ENCODE measurements at regions not wholly inside any gene's neighbourhood (a gene's known extent, or its start where the extent isn't known, plus 50 kb on each side); places are given as distances from the start of the nearest gene placed in this dataset.

DNA sequence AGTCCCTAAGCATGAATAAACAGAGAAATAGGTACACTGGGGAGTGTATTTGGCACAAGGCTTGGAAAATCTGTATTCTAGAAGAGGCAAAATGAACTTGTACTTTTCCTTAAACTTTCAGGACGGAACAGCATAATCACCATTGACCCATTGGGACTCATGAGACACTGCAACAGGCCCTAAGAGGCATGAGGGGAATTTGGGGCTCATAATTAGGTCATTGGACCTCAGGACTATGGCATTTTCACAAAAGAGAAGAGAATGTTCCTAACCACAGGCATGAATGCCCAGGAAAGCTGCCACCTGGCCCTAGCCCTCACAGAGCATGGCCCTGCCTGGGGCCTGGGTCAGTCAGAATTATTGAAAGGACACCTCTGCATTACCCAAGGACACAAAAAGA, 67.9 kb upstream of the PIK3C3 start:
- H3K9me1 ChIP-seq (replicated peaks; ENCODE audit: control insufficient read depth, extremely low read depth, insufficient read depth, low read length): no peaks in the 10 kb centered on the region
- dilution Hi-C loops (cut with MboI; ENCODE audit: extremely low pct_ligation_motif_present, low sequenced_read_pairs): no loop called here
- H3K4me2 ChIP-seq (ENCODE audit: insufficient read depth, low read length): no peak overlapping the region
- H3K4me3 ChIP-seq (replicated peaks in 1 of 3; ENCODE audit: insufficient read depth in 1 of 3, low read depth in 1 of 3, low read length in 3 of 3): no peak overlapping the region
- TF ChIP-seq JUN (IDR thresholded peaks at IDR 0.05; ENCODE audit: borderline replicate concordance, insufficient read depth, insufficient read length, low read depth) (no peak), GATA2 (IDR thresholded peaks at IDR 0.05; ENCODE audit: insufficient read depth, insufficient read length, low read depth, low read length) (no peak), POLR2A (IDR thresholded peaks at IDR 0.05; ENCODE audit: low read depth, low read length) (no peak), POLR2AphosphoS5 (IDR thresholded peaks at IDR 0.05; ENCODE audit: insufficient read depth, low read depth, low read length) (no peak), EZH2 (IDR thresholded peaks at IDR 0.05; ENCODE audit: borderline replicate concordance, low read depth, low read length, severe bottlenecking) (no peak), CTCF (IDR thresholded peaks at IDR 0.05; ENCODE audit: extremely low read depth in 1 of 2, insufficient read depth in 1 of 2, low read depth in 1 of 2, low read length in 2 of 2) (no peak), MYC (IDR thresholded peaks at IDR 0.05; ENCODE audit: low read depth, low read length) (no peak)
- DNase-seq (ENCODE audit: low read depth, low spot score): no peak
- no peak overlapping the region for H2AFZ ChIP-seq (ENCODE audit: low read depth, low read length)
- POLR2A ChIA-PET: no interaction called here
- no peak for FAIRE-seq
- H3K27ac ChIP-seq (ENCODE audit: insufficient read depth, low read depth, low read length): no peak overlapping the region
- H3K9me3 ChIP-seq (replicated peaks; ENCODE audit: control insufficient read depth, insufficient read depth, low read length): no peaks in the 10 kb centered on the region
- no peaks in the 10 kb centered on the region for H3K36me3 ChIP-seq (ENCODE audit: control insufficient read depth in 2 of 2, extremely low read depth in 1 of 2, insufficient read depth in 2 of 2, low read length in 2 of 2)
- no peaks in the 10 kb centered on the region for H3K4me1 ChIP-seq (ENCODE audit: control insufficient read depth, extremely low read depth, insufficient read depth, low read length)
- intact Hi-C loops (cut with micrococcal nuclease): no loop called here
- H3K27me3 ChIP-seq (ENCODE audit: control insufficient read depth in 2 of 2, insufficient read depth in 2 of 2, low read length in 2 of 2): no peaks in the 10 kb centered on the region
- no TSS peak for BruUV-seq (replicated peaks)
- H3K79me2 ChIP-seq (ENCODE audit: control insufficient read depth, insufficient read depth, low read length): no peaks in the 10 kb centered on the region
- no peak overlapping the region for H3K9ac ChIP-seq (replicated peaks; ENCODE audit: extremely low read depth, insufficient read depth, low read length)
- CTCF ChIA-PET: no interaction called here
- no peaks in the 10 kb centered on the region for H4K20me1 ChIP-seq (replicated peaks; ENCODE audit: control insufficient read depth, extremely low read depth, insufficient read depth, low read length)

All from endothelial cell of umbilical vein (primary cell).